Left ventricle myocardium inferior (tissue), 1 donor: ENCODE measurements at regions not wholly inside any gene's neighbourhood (a gene's known extent, or its start where the extent isn't known, plus 50 kb on each side); places are given as distances from the start of the nearest gene placed in this dataset.

Experiments
- DNase-seq: peaks from one replicate; pipeline ENCODE4 v3.0.0-alpha.2; 2020
- H3K27ac ChIP-seq: fragments of 200-600 bp; replicated peaks from 2 replicates; pipeline ENCODE4 v1.8.0; 2021
- H3K27me3 ChIP-seq: fragments of 200-600 bp; 2 replicates; pipeline ENCODE4 v1.8.0; 2021; ENCODE audit warnings: low read depth
- H3K36me3 ChIP-seq: fragments of 200-600 bp; 2 replicates; pipeline ENCODE4 v1.8.0; 2021
- H3K4me1 ChIP-seq: fragments of 200-600 bp; 2 replicates; pipeline ENCODE4 v1.8.0; 2021
- H3K4me3 ChIP-seq: fragments of 200-600 bp; 2 replicates; pipeline ENCODE4 v1.8.0; 2021; ENCODE audit warnings: mild to moderate bottlenecking, moderate library complexity
- H3K9me3 ChIP-seq: fragments of 200-600 bp; replicated peaks from 2 replicates; pipeline ENCODE4 v1.8.0; 2021
- CTCF ChIP-seq: fragments of 200-600 bp; IDR thresholded peaks from 2 replicates; pipeline ENCODE4 v1.8.0; 2021; ENCODE audit warnings: antibody characterized with exemption, mild to moderate bottlenecking, borderline replicate concordance
- intact Hi-C: fragments of 100-400 bp; cut with micrococcal nuclease; formaldehyde crosslinking; loops from one replicate; pipeline ENCODE4 v1.11.0; 2022
- donor health status: DM: no; HTN: yes; CAD: no; lungs with severe emphysema.

DNA sequence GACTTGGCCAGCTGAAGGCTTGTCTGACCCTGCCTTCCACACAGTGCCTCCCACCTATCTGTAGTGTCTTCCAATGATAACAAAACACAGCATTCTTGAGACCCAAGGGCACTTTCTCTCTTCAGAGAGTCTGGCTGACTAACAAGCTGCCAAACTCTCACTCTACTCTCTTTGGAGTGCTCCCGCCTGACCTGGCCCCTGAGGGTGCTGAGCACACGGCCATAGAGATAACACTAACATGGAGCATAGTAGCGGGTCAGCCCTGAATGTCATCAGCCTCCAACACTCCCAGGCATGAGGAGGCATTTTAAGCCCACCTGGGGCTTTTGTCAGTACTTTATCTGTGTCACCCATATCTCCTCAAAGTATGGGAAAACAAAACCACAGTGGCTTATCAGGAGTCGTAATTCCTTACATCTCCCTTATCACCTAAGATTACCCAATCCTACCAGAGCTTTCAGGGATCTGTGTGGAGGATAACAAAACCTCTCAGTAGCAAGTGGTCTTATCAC lies 160.3 kb upstream of the TCF4 start:
- Histone ChIP-seq H3K27me3 (no peaks in the 10 kb centered on the region), H3K9me3 (no peaks in the 10 kb centered on the region), H3K27ac (no peak overlapping the region), H3K4me3 (no peak overlapping the region), H3K4me1 (no peaks in the 10 kb centered on the region), H3K36me3 (no peaks in the 10 kb centered on the region)
- TF ChIP-seq CTCF, result no peak
- no peak for DNase-seq
- intact Hi-C loops, result no loop called here

GRCh38 chr18:55744206-55744605 lies 156.2 kb upstream of the TCF4 start:
- Histone ChIP-seq H3K27me3 (no peaks in the 10 kb centered on the region), H3K4me3 (no peak overlapping the region), H3K9me3 (no peaks in the 10 kb centered on the region), H3K27ac (no peak overlapping the region), H3K4me1 (no peaks in the 10 kb centered on the region), H3K36me3 (no peaks in the 10 kb centered on the region)
- intact Hi-C loops, result no loop called here
- DNase-seq, result no peak
- TF ChIP-seq CTCF, result no peak

- H3K4me1 ChIP-seq, result no peaks in the 10 kb centered on the region
- H3K9me3 ChIP-seq, result no peaks in the 10 kb centered on the region
- no peak for DNase-seq
- no peaks in the 10 kb centered on the region for H3K36me3 ChIP-seq
- no peaks in the 10 kb centered on the region for H3K27me3 ChIP-seq
- TF ChIP-seq CTCF, result no peak
- intact Hi-C loops, result no loop called here
- no peak overlapping the region for H3K27ac ChIP-seq
- H3K4me3 ChIP-seq, result no peak overlapping the region
Measured at GRCh38 chr18:55743736-55744135, 155.7 kb upstream of the TCF4 start.

GRCh38 chr18:55743133-55743532 lies 155.1 kb upstream of the TCF4 start:
- H3K4me3 ChIP-seq, result no peak overlapping the region
- H3K4me1 ChIP-seq, result no peaks in the 10 kb centered on the region
- intact Hi-C loops, result no loop called here
- no peaks in the 10 kb centered on the region for H3K27me3 ChIP-seq
- no peaks in the 10 kb centered on the region for H3K36me3 ChIP-seq
- TF ChIP-seq CTCF, result no peak
- no peak for DNase-seq
- no peaks in the 10 kb centered on the region for H3K9me3 ChIP-seq
- no peak overlapping the region for H3K27ac ChIP-seq

GRCh38 chr18:55739488-55739887 lies 151.5 kb upstream of the TCF4 start:
- intact Hi-C loops, result no loop called here
- no peak overlapping the region for H3K4me3 ChIP-seq
- no peak for DNase-seq
- no peaks in the 10 kb centered on the region for H3K36me3 ChIP-seq
- no peaks in the 10 kb centered on the region for H3K27me3 ChIP-seq
- peaks cover 3% of the 10 kb centered on the region for H3K4me1 ChIP-seq
- H3K9me3 ChIP-seq, result no peaks in the 10 kb centered on the region
- H3K27ac ChIP-seq, result no peak overlapping the region
- TF ChIP-seq CTCF, result no peak

- Histone ChIP-seq H3K36me3 (no peaks in the 10 kb centered on the region), H3K27me3 (no peaks in the 10 kb centered on the region), H3K9me3 (no peaks in the 10 kb centered on the region), H3K4me3 (no peak overlapping the region), H3K27ac (no peak overlapping the region), H3K4me1 (peaks cover 3% of the 10 kb centered on the region)
- DNase-seq, result no peak
- intact Hi-C loops, result no loop called here
- TF ChIP-seq CTCF, result no peak
Measured at GRCh38 chr18:55738483-55739114, 150.6 kb upstream of the TCF4 start.
